HG02970 (cell line): ENCODE measurements at regions not wholly inside any gene's neighbourhood (a gene's known extent, or its start where the extent isn't known, plus 50 kb on each side); places are given as distances from the start of the nearest gene placed in this dataset.

Source experiments
- ATAC-seq: cut with Tn5 transposase; IDR thresholded peaks from one replicate; pipeline ENCODE4 v1.9.1; 2021; ENCODE audit warnings: mild to moderate bottlenecking, moderate library complexity, moderate number of reproducible peaks; ENCODE audit not compliant: unreplicated experiment, low FRiP score

GRCh38 chr10:131424836-131425491 lies 113.4 kb upstream of the TCERG1L start:
- no peak for ATAC-seq

- ATAC-seq, result no peak
Measured at GRCh38 chr10:131425752-131426533, 114.4 kb upstream of the TCERG1L start.

- ATAC-seq, result no peak
Measured at GRCh38 chr10:131426534-131426898, 115.0 kb upstream of the TCERG1L start.

GRCh38 chr10:131427281-131427680 lies 115.8 kb upstream of the TCERG1L start:
- no peak for ATAC-seq

- no peak for ATAC-seq
Measured at GRCh38 chr10:131427901-131428300, 116.4 kb upstream of the TCERG1L start.

GRCh38 chr10:131429141-131429540 lies 117.6 kb upstream of the TCERG1L start:
- no peak for ATAC-seq

- no peak for ATAC-seq
Measured at GRCh38 chr10:131429942-131430341, 118.4 kb upstream of the TCERG1L start.

GRCh38 chr10:131430716-131431412 lies 119.3 kb upstream of the TCERG1L start:
- ATAC-seq, result no peak

- no peak for ATAC-seq
Measured at GRCh38 chr10:131431533-131431932, 120.0 kb upstream of the TCERG1L start.

GRCh38 chr10:131431978-131432690 lies 120.6 kb upstream of the TCERG1L start:
- ATAC-seq, result no peak

- ATAC-seq, result no peak
Measured at GRCh38 chr10:131433568-131433967, 122.0 kb upstream of the TCERG1L start.

- ATAC-seq, result no peak
Measured at GRCh38 chr10:131435232-131435631, 123.7 kb upstream of the TCERG1L start.

GRCh38 chr10:131435760-131436457 lies 124.4 kb upstream of the TCERG1L start:
- ATAC-seq, result no peak

GRCh38 chr10:131436458-131436857 lies 124.9 kb upstream of the TCERG1L start:
- no peak for ATAC-seq

- no peak for ATAC-seq
Measured at GRCh38 chr10:131437556-131438475, 126.3 kb upstream of the TCERG1L start.

GRCh38 chr10:131438665-131439064 lies 127.1 kb upstream of the TCERG1L start:
- no peak for ATAC-seq

- ATAC-seq, result no peak
Measured at GRCh38 chr10:131439705-131440104, 128.2 kb upstream of the TCERG1L start.

GRCh38 chr10:131440405-131441360 lies 129.2 kb upstream of the TCERG1L start:
- ATAC-seq, result no peak
